GM21528 (cell line): ENCODE measurements at regions not wholly inside any gene's neighbourhood (a gene's known extent, or its start where the extent isn't known, plus 50 kb on each side); places are given as distances from the start of the nearest gene placed in this dataset.
"Not testable (repeated sequence)": the region's sequence is repeated elsewhere in the genome, so short reads cannot be mapped to it uniquely, and the experiment has no call there.

Source experiments
- ATAC-seq: cut with Tn5 transposase; IDR thresholded peaks from one replicate; pipeline ENCODE4 v1.9.1; 2021; ENCODE audit warnings: mild to moderate bottlenecking, moderate library complexity; ENCODE audit not compliant: unreplicated experiment, low FRiP score

GRCh38 chr1:143905214-143906179 is 66.3 kb downstream of the FAM72C start:
- ATAC-seq = not testable (repeated sequence)

- ATAC-seq = not testable (repeated sequence)
Measured at GRCh38 chr1:143904622-143904979, 67.2 kb downstream of the FAM72C start.

GRCh38 chr1:143903899-143904621 is 67.7 kb downstream of the FAM72C start:
- ATAC-seq = not testable (repeated sequence)

GRCh38 chr1:143896377-143896776 is 75.4 kb downstream of the FAM72C start:
- ATAC-seq = not testable (repeated sequence)

- peak; percentile 93 for ATAC-seq
Measured at GRCh38 chr1:143884932-143885574, 86.7 kb downstream of the FAM72C start.

GRCh38 chr1:143884532-143884931 is 87.3 kb downstream of the FAM72C start:
- ATAC-seq = peak; percentile 89

GRCh38 chr1:143879757-143880536 is 91.8 kb downstream of the FAM72C start:
- ATAC-seq = not testable (repeated sequence)

GRCh38 chr1:143875947-143876346 is 95.8 kb downstream of the FAM72C start:
- ATAC-seq = not testable (repeated sequence)

GRCh38 chr1:143874625-143875024 is 97.2 kb downstream of the FAM72C start:
- not testable (repeated sequence) for ATAC-seq

GRCh38 chr1:143873650-143874049 is 98.1 kb downstream of the FAM72C start:
- not testable (repeated sequence) for ATAC-seq

- ATAC-seq = not testable (repeated sequence)
Measured at GRCh38 chr1:143870388-143870787, 101.4 kb downstream of the FAM72C start.

- ATAC-seq = not testable (repeated sequence)
Measured at GRCh38 chr1:143867590-143868220, 104.1 kb downstream of the FAM72C start.

- ATAC-seq = not testable (repeated sequence)
Measured at GRCh38 chr1:143863901-143864520, 107.8 kb downstream of the FAM72C start.

GRCh38 chr1:143862722-143863121 is 109.1 kb downstream of the FAM72C start:
- ATAC-seq = not testable (repeated sequence)

- ATAC-seq = not testable (repeated sequence)
Measured at GRCh38 chr1:143861306-143861705, 110.5 kb downstream of the FAM72C start.

GRCh38 chr1:143855867-143856266 is 115.9 kb downstream of the FAM72C start:
- ATAC-seq = not testable (repeated sequence)

GRCh38 chr1:143854069-143854468 is 117.7 kb downstream of the FAM72C start:
- not testable (repeated sequence) for ATAC-seq

- not testable (repeated sequence) for ATAC-seq
Measured at GRCh38 chr1:143850637-143851036, 121.1 kb downstream of the FAM72C start.

GRCh38 chr1:143848859-143849258 is 122.9 kb downstream of the FAM72C start:
- ATAC-seq = not testable (repeated sequence)
